ENCODE measurements at regions not wholly inside any gene's neighbourhood (a gene's known extent, or its start where the extent isn't known, plus 50 kb on each side); places are given as distances from the start of the nearest gene placed in this dataset.
A peak's percentile ranks its signal among the peaks of the same experiment; 100 is the strongest.
"Not testable (repeated sequence)": the region's sequence is repeated elsewhere in the genome, so short reads cannot be mapped to it uniquely, and the experiment has no call there.

DNA sequence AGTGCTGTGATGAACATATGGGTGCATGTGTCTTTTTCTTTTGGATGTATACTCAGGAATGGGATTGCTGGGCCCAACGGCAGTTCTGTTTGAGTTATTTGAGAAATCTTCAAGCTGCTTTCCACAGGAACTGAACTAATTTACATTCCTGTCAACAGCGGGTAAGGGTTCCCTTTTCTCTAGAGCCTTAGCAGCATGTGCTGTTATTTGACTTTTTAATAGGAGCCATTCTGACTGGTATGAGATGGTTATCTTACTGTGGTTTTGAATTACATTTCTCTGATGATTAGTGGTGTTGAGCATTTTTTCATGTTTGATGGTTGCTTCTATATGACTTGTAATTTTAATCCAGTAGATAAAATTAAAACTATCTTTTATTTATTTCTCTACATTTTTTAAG is 1168.6 kb upstream of the ALCAM start:
- CTCF ChIA-PET, result interaction anchor here (0.5 to 0.7 kb wide), 2 partner anchors 15 to 148 kb away, joined by 3 read pairs; no protein-coding TSS in a partner anchor
- POLR2A ChIA-PET, result no interaction called here
- Mint-ChIP-seq H3K9me3 (ENCODE audit: unreplicated experiment) (no peaks in the 10 kb centered on the region), H3K36me3 (ENCODE audit: insufficient read depth, unreplicated experiment) (no peaks in the 10 kb centered on the region), H3K27me3 (ENCODE audit: insufficient read depth, unreplicated experiment) (no peaks in the 10 kb centered on the region), H3K27ac (ENCODE audit: low read depth, unreplicated experiment) (no peak overlapping the region), H3K4me1 (ENCODE audit: insufficient read depth, unreplicated experiment) (no peaks in the 10 kb centered on the region), H3K4me3 (ENCODE audit: unreplicated experiment) (no peak overlapping the region)
- DNase-seq (ENCODE audit: unreplicated experiment), result no peak
- intact Hi-C loops (cut with micrococcal nuclease), result no loop called here
- BruUV-seq (replicated peaks), result no TSS peak
- TF ChIP-seq CTCF (IDR thresholded peaks at IDR 0.05; ENCODE audit: unreplicated experiment), result no peak

DNA sequence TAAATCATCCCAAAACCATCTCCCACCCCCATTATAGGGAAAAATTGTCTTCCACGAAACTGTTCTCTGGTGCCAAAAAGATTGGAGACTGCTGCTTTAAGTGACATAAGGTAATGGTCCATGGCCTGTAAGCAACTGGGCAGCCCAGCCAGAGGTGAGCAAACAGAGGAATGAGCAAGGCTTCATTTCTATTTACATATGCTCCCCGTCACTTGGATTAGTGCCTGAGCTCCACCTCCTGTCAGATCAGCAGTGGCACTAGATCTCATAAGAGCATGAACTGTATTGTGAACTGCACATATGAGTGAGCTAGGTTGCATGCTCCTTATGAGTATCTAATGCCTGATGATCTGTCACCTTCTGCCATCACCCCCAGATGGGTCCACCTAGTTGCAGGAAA is 1159.8 kb upstream of the ALCAM start:
- Mint-ChIP-seq H3K9me3 (ENCODE audit: unreplicated experiment) (no peaks in the 10 kb centered on the region), H3K27ac (ENCODE audit: low read depth, unreplicated experiment) (no peak overlapping the region), H3K27me3 (ENCODE audit: insufficient read depth, unreplicated experiment) (no peaks in the 10 kb centered on the region), H3K4me3 (ENCODE audit: unreplicated experiment) (no peak overlapping the region), H3K4me1 (ENCODE audit: insufficient read depth, unreplicated experiment) (no peaks in the 10 kb centered on the region), H3K36me3 (ENCODE audit: insufficient read depth, unreplicated experiment) (no peaks in the 10 kb centered on the region)
- TF ChIP-seq CTCF (IDR thresholded peaks at IDR 0.05; ENCODE audit: unreplicated experiment), result no peak
- POLR2A ChIA-PET, result no interaction called here
- intact Hi-C loops (cut with micrococcal nuclease), result no loop called here
- peak; percentile 1 for DNase-seq (ENCODE audit: unreplicated experiment)
- CTCF ChIA-PET, result interaction anchor here (0.9 kb wide), 1 partner anchor 9 kb away, joined by 3 read pairs; no protein-coding TSS in a partner anchor
- no TSS peak for BruUV-seq (replicated peaks)

DNA sequence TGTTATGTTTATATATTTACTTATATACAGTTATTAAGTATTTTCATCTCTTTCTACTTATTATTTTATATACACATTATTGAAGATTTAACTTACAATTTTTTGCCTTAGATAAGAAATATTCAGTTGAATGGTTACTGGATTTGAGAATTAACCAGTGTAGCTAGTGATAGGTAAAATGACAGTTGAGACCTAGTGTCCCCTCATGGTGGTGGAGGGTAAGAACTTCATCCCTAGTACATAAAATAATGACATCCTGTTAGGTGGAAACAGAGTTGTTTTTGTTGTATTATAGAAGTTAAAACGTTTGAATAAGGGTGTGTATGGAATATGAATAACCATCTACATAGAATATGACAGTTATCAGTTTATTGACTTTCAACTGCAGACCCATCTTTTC is 1152.4 kb upstream of the ALCAM start:
- DNase-seq (ENCODE audit: unreplicated experiment), result no peak
- Mint-ChIP-seq H3K27ac (ENCODE audit: low read depth, unreplicated experiment) (no peak overlapping the region), H3K36me3 (ENCODE audit: insufficient read depth, unreplicated experiment) (no peaks in the 10 kb centered on the region), H3K4me3 (ENCODE audit: unreplicated experiment) (no peak overlapping the region), H3K4me1 (ENCODE audit: insufficient read depth, unreplicated experiment) (no peaks in the 10 kb centered on the region), H3K27me3 (ENCODE audit: insufficient read depth, unreplicated experiment) (no peaks in the 10 kb centered on the region), H3K9me3 (ENCODE audit: unreplicated experiment) (no peaks in the 10 kb centered on the region)
- no TSS peak for BruUV-seq (replicated peaks)
- TF ChIP-seq CTCF (IDR thresholded peaks at IDR 0.05; ENCODE audit: unreplicated experiment), result no peak
- intact Hi-C loops (cut with micrococcal nuclease), result no loop called here
- POLR2A ChIA-PET, result no interaction called here
- CTCF ChIA-PET, result no interaction called here

GRCh38 chr3:104214937-104215336 is 1151.8 kb upstream of the ALCAM start:
- Mint-ChIP-seq H3K9me3 (ENCODE audit: unreplicated experiment) (no peaks in the 10 kb centered on the region), H3K27me3 (ENCODE audit: insufficient read depth, unreplicated experiment) (no peaks in the 10 kb centered on the region), H3K27ac (ENCODE audit: low read depth, unreplicated experiment) (no peak overlapping the region), H3K36me3 (ENCODE audit: insufficient read depth, unreplicated experiment) (no peaks in the 10 kb centered on the region), H3K4me1 (ENCODE audit: insufficient read depth, unreplicated experiment) (no peaks in the 10 kb centered on the region), H3K4me3 (ENCODE audit: unreplicated experiment) (no peak overlapping the region)
- CTCF ChIA-PET, result interaction anchor here (1.4 kb wide), 1 partner anchor 8 kb away, joined by 3 read pairs; no protein-coding TSS in a partner anchor
- POLR2A ChIA-PET, result no interaction called here
- no TSS peak for BruUV-seq (replicated peaks)
- intact Hi-C loops (cut with micrococcal nuclease), result no loop called here
- no peak for DNase-seq (ENCODE audit: unreplicated experiment)
- TF ChIP-seq CTCF (IDR thresholded peaks at IDR 0.05; ENCODE audit: unreplicated experiment), result no peak

- H3K9me3 Mint-ChIP-seq (ENCODE audit: unreplicated experiment); CTCF ChIA-PET; BruUV-seq (replicated peaks); H3K27ac Mint-ChIP-seq (ENCODE audit: low read depth, unreplicated experiment); H3K27me3 Mint-ChIP-seq (ENCODE audit: insufficient read depth, unreplicated experiment); POLR2A ChIA-PET; DNase-seq (ENCODE audit: unreplicated experiment); H3K4me1 Mint-ChIP-seq (ENCODE audit: insufficient read depth, unreplicated experiment); intact Hi-C loops (cut with micrococcal nuclease); H3K36me3 Mint-ChIP-seq (ENCODE audit: insufficient read depth, unreplicated experiment); H3K4me3 Mint-ChIP-seq (ENCODE audit: unreplicated experiment): not testable (repeated sequence)
These were observed 1147.7 kb upstream of the ALCAM start for GRCh38 chr3:104219046-104219445.
